ENCODE measurements at regions not wholly inside any gene's neighbourhood (a gene's known extent, or its start where the extent isn't known, plus 50 kb on each side); places are given as distances from the start of the nearest gene placed in this dataset.

DNA sequence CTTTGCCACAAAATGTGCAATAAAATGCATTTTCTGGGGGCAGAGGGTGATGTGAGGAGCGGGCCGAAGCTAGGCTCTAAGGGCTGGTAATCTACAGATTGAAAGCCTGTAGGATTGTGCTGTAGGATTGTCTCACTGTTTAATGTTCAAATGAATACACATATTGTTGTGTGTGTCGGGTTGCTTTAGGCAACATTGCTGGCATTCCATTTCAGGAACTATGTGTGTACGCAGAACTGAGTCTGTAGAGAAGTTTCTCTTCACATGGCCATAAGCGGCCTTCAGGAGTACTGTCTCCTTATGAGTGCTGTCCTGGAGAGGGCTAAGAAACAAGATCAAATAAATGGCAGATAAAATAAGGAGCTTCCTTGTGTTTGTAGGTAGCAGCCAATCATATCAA is 540.2 kb downstream of the GATA3 start:
- no peak overlapping the region for H3K27ac ChIP-seq (ENCODE audit: low read depth, low read length)
- no peaks in the 10 kb centered on the region for H3K27me3 ChIP-seq (ENCODE audit: insufficient read depth, low read length)
- H3K4me1 ChIP-seq (ENCODE audit: control insufficient read depth, insufficient read depth, low read length, unreplicated experiment): no peaks in the 10 kb centered on the region

DNA sequence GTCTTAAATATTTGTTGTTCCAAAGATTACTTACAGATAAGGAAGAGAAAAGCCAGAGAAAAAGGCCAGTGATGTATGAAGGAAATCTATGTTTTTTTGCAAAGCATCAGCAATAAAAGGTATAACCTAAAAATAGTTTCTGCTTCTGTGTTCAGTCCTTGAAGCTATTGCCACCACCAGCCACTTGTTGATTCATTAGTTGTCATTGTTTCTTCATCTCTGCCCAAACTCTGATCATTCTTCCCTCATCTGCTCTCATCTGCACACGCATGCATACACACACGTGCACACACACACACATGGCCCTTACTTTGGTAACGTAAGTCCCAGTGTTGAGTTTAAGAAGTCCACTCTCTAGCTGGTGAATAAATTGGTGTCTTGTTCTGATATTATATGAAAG is 540.7 kb downstream of the GATA3 start:
- Histone ChIP-seq H3K4me3 (ENCODE audit: low read depth, low read length) (no peak overlapping the region), H2AFZ (ENCODE audit: low read length, unreplicated experiment) (no peak overlapping the region), H3K27ac (ENCODE audit: low read depth, low read length) (no peak overlapping the region), H3K36me3 (ENCODE audit: insufficient read depth, low read length) (no peaks in the 10 kb centered on the region), H3K4me1 (ENCODE audit: control insufficient read depth, insufficient read depth, low read length, unreplicated experiment) (no peaks in the 10 kb centered on the region), H3K27me3 (ENCODE audit: insufficient read depth, low read length) (no peaks in the 10 kb centered on the region), H3K79me2 (ENCODE audit: control insufficient read depth, insufficient read depth, low read length, unreplicated experiment) (no peaks in the 10 kb centered on the region)

More for the DNA sequence above, 540.2 kb downstream of the GATA3 start:
- Histone ChIP-seq H3K36me3 (ENCODE audit: insufficient read depth, low read length) (no peaks in the 10 kb centered on the region), H2AFZ (ENCODE audit: low read length, unreplicated experiment) (no peak overlapping the region), H3K4me3 (ENCODE audit: low read depth, low read length) (no peak overlapping the region), H3K79me2 (ENCODE audit: control insufficient read depth, insufficient read depth, low read length, unreplicated experiment) (no peaks in the 10 kb centered on the region)

- H3K79me2 ChIP-seq (ENCODE audit: control insufficient read depth, insufficient read depth, low read length, unreplicated experiment): no peaks in the 10 kb centered on the region
- H3K36me3 ChIP-seq (ENCODE audit: insufficient read depth, low read length): no peaks in the 10 kb centered on the region
- no peak overlapping the region for H2AFZ ChIP-seq (ENCODE audit: low read length, unreplicated experiment)
- no peaks in the 10 kb centered on the region for H3K27me3 ChIP-seq (ENCODE audit: insufficient read depth, low read length)
- no peaks in the 10 kb centered on the region for H3K4me1 ChIP-seq (ENCODE audit: control insufficient read depth, insufficient read depth, low read length, unreplicated experiment)
- H3K27ac ChIP-seq (ENCODE audit: low read depth, low read length): no peak overlapping the region
- no peak overlapping the region for H3K4me3 ChIP-seq (ENCODE audit: low read depth, low read length)
These were observed 542.5 kb downstream of the GATA3 start for GRCh38 chr10:8596929-8597472.

GRCh38 chr10:8600192-8600591 is 545.7 kb downstream of the GATA3 start:
- Histone ChIP-seq H3K27me3 (ENCODE audit: insufficient read depth, low read length) (no peaks in the 10 kb centered on the region), H2AFZ (ENCODE audit: low read length, unreplicated experiment) (no peak overlapping the region), H3K4me3 (ENCODE audit: low read depth, low read length) (no peak overlapping the region), H3K79me2 (ENCODE audit: control insufficient read depth, insufficient read depth, low read length, unreplicated experiment) (no peaks in the 10 kb centered on the region), H3K36me3 (ENCODE audit: insufficient read depth, low read length) (no peaks in the 10 kb centered on the region), H3K4me1 (ENCODE audit: control insufficient read depth, insufficient read depth, low read length, unreplicated experiment) (no peaks in the 10 kb centered on the region), H3K27ac (ENCODE audit: low read depth, low read length) (no peak overlapping the region)

DNA sequence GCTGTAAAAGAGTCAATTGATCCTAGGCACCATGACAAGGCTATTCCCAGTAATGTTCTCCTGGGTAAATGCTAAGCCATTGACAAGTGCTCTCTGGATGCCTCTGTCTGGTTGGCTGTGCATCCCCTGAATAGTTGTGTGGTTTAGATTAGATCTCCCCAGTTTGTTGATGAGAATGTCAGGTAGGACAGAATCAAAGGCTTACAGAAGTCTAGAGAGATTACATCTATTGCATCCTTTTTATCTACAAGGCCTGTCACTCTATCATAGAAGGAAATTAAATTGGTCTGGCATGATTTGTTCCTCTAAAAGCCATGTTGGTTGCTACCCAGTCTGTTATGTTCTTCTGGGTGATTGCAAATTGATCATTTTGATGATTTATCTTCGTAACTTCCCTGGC is 548.3 kb downstream of the GATA3 start:
- Histone ChIP-seq H3K36me3 (ENCODE audit: insufficient read depth, low read length) (no peaks in the 10 kb centered on the region), H3K27ac (ENCODE audit: low read depth, low read length) (no peak overlapping the region), H3K4me3 (ENCODE audit: low read depth, low read length) (no peak overlapping the region), H3K4me1 (ENCODE audit: control insufficient read depth, insufficient read depth, low read length, unreplicated experiment) (no peaks in the 10 kb centered on the region), H3K27me3 (ENCODE audit: insufficient read depth, low read length) (no peaks in the 10 kb centered on the region), H3K79me2 (ENCODE audit: control insufficient read depth, insufficient read depth, low read length, unreplicated experiment) (no peaks in the 10 kb centered on the region), H2AFZ (ENCODE audit: low read length, unreplicated experiment) (no peak overlapping the region)

DNA sequence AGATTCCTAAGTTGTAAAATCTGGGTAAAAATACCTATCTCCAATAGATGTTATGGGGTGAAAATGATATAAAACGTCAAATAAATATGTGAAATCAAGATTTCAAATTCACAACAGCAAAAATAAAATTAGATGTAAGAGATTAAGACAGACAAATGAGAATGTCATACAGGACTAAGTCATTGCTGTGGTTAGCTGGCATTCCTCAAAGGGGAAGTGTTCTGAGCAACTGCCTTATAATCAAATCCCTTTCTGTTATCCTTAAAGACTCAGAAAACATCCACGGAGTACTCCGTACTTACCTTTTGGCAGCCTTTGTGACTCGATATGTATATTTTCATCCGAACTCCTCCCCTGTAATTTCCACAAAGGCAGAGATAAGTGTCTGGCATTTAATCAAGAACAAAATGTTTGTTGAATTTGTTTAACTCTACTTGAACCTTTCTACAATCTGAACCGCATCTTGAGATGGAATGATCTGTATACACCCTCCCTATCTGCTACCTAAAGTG is 559.6 kb downstream of the GATA3 start:
- H3K27me3 ChIP-seq (ENCODE audit: insufficient read depth, low read length): no peaks in the 10 kb centered on the region

GRCh38 chr10:8615118-8615517 is 560.6 kb downstream of the GATA3 start:
- no peak overlapping the region for H2AFZ ChIP-seq (ENCODE audit: low read length, unreplicated experiment)
- no peak overlapping the region for H3K4me3 ChIP-seq (ENCODE audit: low read depth, low read length)
- H3K36me3 ChIP-seq (ENCODE audit: insufficient read depth, low read length): no peaks in the 10 kb centered on the region
- H3K79me2 ChIP-seq (ENCODE audit: control insufficient read depth, insufficient read depth, low read length, unreplicated experiment): no peaks in the 10 kb centered on the region
- no peak overlapping the region for H3K27ac ChIP-seq (ENCODE audit: low read depth, low read length)
- no peaks in the 10 kb centered on the region for H3K4me1 ChIP-seq (ENCODE audit: control insufficient read depth, insufficient read depth, low read length, unreplicated experiment)
- H3K27me3 ChIP-seq (ENCODE audit: insufficient read depth, low read length): no peaks in the 10 kb centered on the region

More for the DNA sequence above, 559.6 kb downstream of the GATA3 start:
- Histone ChIP-seq H2AFZ (ENCODE audit: low read length, unreplicated experiment) (no peak overlapping the region), H3K4me1 (ENCODE audit: control insufficient read depth, insufficient read depth, low read length, unreplicated experiment) (no peaks in the 10 kb centered on the region), H3K4me3 (ENCODE audit: low read depth, low read length) (no peak overlapping the region), H3K79me2 (ENCODE audit: control insufficient read depth, insufficient read depth, low read length, unreplicated experiment) (no peaks in the 10 kb centered on the region), H3K36me3 (ENCODE audit: insufficient read depth, low read length) (no peaks in the 10 kb centered on the region), H3K27ac (ENCODE audit: low read depth, low read length) (no peak overlapping the region)

DNA sequence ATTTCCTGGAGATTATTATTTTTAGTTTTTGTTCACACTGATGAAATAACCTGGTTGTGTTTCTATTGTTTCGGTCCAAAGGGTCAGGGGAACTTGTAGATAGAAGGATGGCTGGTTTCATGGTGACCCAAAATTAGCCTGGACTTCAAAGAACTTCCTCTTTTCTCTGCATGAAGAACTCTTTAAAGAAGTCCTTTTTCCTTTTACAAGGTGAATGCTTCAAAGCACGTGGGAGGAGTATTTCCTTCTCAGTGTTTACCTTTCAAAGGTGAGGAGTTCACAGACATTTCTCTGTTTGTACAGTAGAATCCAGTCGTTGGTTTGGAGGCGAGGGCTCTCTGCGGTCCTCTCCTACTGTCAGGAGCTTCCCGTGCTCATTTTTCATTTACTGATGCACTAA is 561.7 kb downstream of the GATA3 start:
- Histone ChIP-seq H3K4me1 (ENCODE audit: control insufficient read depth, insufficient read depth, low read length, unreplicated experiment) (no peaks in the 10 kb centered on the region), H3K27me3 (ENCODE audit: insufficient read depth, low read length) (no peaks in the 10 kb centered on the region), H3K4me3 (ENCODE audit: low read depth, low read length) (no peak overlapping the region), H3K27ac (ENCODE audit: low read depth, low read length) (no peak overlapping the region), H3K79me2 (ENCODE audit: control insufficient read depth, insufficient read depth, low read length, unreplicated experiment) (no peaks in the 10 kb centered on the region), H2AFZ (ENCODE audit: low read length, unreplicated experiment) (no peak overlapping the region), H3K36me3 (ENCODE audit: insufficient read depth, low read length) (no peaks in the 10 kb centered on the region)

- no peak overlapping the region for H3K27ac ChIP-seq (ENCODE audit: low read depth, low read length)
- no peaks in the 10 kb centered on the region for H3K4me1 ChIP-seq (ENCODE audit: control insufficient read depth, insufficient read depth, low read length, unreplicated experiment)
- H3K79me2 ChIP-seq (ENCODE audit: control insufficient read depth, insufficient read depth, low read length, unreplicated experiment): no peaks in the 10 kb centered on the region
These were observed 563.3 kb downstream of the GATA3 start for GRCh38 chr10:8617792-8618191.

GRCh38 chr10:8618834-8619233 is 564.3 kb downstream of the GATA3 start:
- H3K4me3 ChIP-seq (ENCODE audit: low read depth, low read length): no peak overlapping the region
- H2AFZ ChIP-seq (ENCODE audit: low read length, unreplicated experiment): no peak overlapping the region
- no peaks in the 10 kb centered on the region for H3K4me1 ChIP-seq (ENCODE audit: control insufficient read depth, insufficient read depth, low read length, unreplicated experiment)
- H3K27ac ChIP-seq (ENCODE audit: low read depth, low read length): no peak overlapping the region
- no peaks in the 10 kb centered on the region for H3K27me3 ChIP-seq (ENCODE audit: insufficient read depth, low read length)
- no peaks in the 10 kb centered on the region for H3K79me2 ChIP-seq (ENCODE audit: control insufficient read depth, insufficient read depth, low read length, unreplicated experiment)
- H3K36me3 ChIP-seq (ENCODE audit: insufficient read depth, low read length): no peaks in the 10 kb centered on the region

More at GRCh38 chr10:8617792-8618191, 563.3 kb downstream of the GATA3 start:
- H3K4me3 ChIP-seq (ENCODE audit: low read depth, low read length): no peak overlapping the region
- H3K36me3 ChIP-seq (ENCODE audit: insufficient read depth, low read length): no peaks in the 10 kb centered on the region
- no peaks in the 10 kb centered on the region for H3K27me3 ChIP-seq (ENCODE audit: insufficient read depth, low read length)
- no peak overlapping the region for H2AFZ ChIP-seq (ENCODE audit: low read length, unreplicated experiment)

DNA sequence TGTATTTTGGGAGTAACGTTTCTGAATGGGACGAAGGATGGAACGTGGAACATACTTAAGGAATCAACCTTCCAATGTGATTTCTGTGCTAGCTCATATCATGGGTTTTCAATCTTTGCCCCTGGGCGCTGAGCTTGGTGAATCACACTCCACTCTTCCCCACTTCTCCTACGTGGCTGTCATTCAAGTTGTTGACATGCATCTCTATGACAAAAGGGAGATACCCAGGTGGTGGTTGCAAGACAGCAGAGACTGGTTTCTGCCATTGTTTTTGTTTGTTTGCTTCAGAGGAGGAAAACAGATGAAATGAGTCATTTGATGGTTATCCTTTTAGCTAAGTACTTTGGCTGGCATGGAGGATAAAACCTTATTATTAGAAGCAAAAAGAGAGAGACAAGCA is 573.9 kb downstream of the GATA3 start:
- Histone ChIP-seq H3K4me3 (ENCODE audit: low read depth, low read length) (no peak overlapping the region), H3K79me2 (ENCODE audit: control insufficient read depth, insufficient read depth, low read length, unreplicated experiment) (no peaks in the 10 kb centered on the region), H3K36me3 (ENCODE audit: insufficient read depth, low read length) (no peaks in the 10 kb centered on the region), H3K27me3 (ENCODE audit: insufficient read depth, low read length) (no peaks in the 10 kb centered on the region), H2AFZ (ENCODE audit: low read length, unreplicated experiment) (no peak overlapping the region), H3K27ac (ENCODE audit: low read depth, low read length) (no peak overlapping the region), H3K4me1 (ENCODE audit: control insufficient read depth, insufficient read depth, low read length, unreplicated experiment) (no peaks in the 10 kb centered on the region)
